Hepatocyte (in vitro differentiated cells): ENCODE measurements at regions not wholly inside any gene's neighbourhood (a gene's known extent, or its start where the extent isn't known, plus 50 kb on each side); places are given as distances from the start of the nearest gene placed in this dataset.

Source experiments
- DNase-seq: peaks from one replicate; pipeline ENCODE4 v3.0.0-alpha.2; 2016; ENCODE audit warnings: low spot score
- H2AFZ ChIP-seq: fragments of 200-600 bp; sonication (generic); 2 replicates; pipeline ENCODE4 v1.6.0; 2016; ENCODE audit warnings: antibody characterized with exemption, mild to moderate bottlenecking
- H3K27ac ChIP-seq: fragments of 200-600 bp; sonication (generic); 2 replicates; pipeline ENCODE4 v1.5.1; 2016; ENCODE audit warnings: mild to moderate bottlenecking
- H3K27me3 ChIP-seq: fragments of 200-600 bp; sonication (generic); 2 replicates; pipeline ENCODE4 v1.6.1; 2016
- H3K36me3 ChIP-seq: fragments of 200-600 bp; sonication (generic); replicated peaks from 2 replicates; pipeline ENCODE4 v1.5.1; 2016; ENCODE audit warnings: low read depth; ENCODE audit not compliant: insufficient read depth
- H3K4me1 ChIP-seq: fragments of 200-600 bp; sonication (generic); 2 replicates; pipeline ENCODE4 v1.5.1; 2016; ENCODE audit warnings: mild to moderate bottlenecking, moderate library complexity; ENCODE audit not compliant: insufficient read depth
- H3K4me2 ChIP-seq: fragments of 200-600 bp; sonication (generic); 2 replicates; pipeline ENCODE4 v1.6.0; 2016
- H3K4me3 ChIP-seq: fragments of 200-600 bp; sonication (generic); 2 replicates; pipeline ENCODE4 v1.5.1; 2016; ENCODE audit warnings: mild to moderate bottlenecking
- H3K79me2 ChIP-seq: fragments of 200-600 bp; sonication (generic); 2 replicates; pipeline ENCODE4 v1.6.0; 2017; ENCODE audit warnings: mild to moderate bottlenecking
- H3K9me2 ChIP-seq: fragments of 200-600 bp; sonication (generic); replicated peaks from 2 replicates; pipeline ENCODE4 v1.6.0; 2017; ENCODE audit warnings: mild to moderate bottlenecking; ENCODE audit not compliant: insufficient read depth
- H3K9me3 ChIP-seq: fragments of 200-600 bp; sonication (generic); 2 replicates; pipeline ENCODE4 v1.5.1; 2016; ENCODE audit warnings: low read depth, mild to moderate bottlenecking
- H4K20me1 ChIP-seq: fragments of 200-600 bp; sonication (generic); 2 replicates; pipeline ENCODE4 v1.6.0; 2016; ENCODE audit warnings: mild to moderate bottlenecking; ENCODE audit not compliant: insufficient read depth, poor library complexity, severe bottlenecking
- EZH2 ChIP-seq: fragments of 200-600 bp; sonication (generic); IDR thresholded peaks from 2 replicates; pipeline ENCODE4 v1.6.1; 2016; ENCODE audit warnings: antibody characterized with exemption, mild to moderate bottlenecking, borderline replicate concordance
- EZH2phosphoT487 ChIP-seq: fragments of 200-600 bp; sonication (generic); IDR thresholded peaks from one replicate; pipeline ENCODE4 v1.6.1; 2018; ENCODE audit warnings: antibody characterized with exemption, mild to moderate bottlenecking, low read depth, moderate library complexity; ENCODE audit not compliant: unreplicated experiment, severe bottlenecking
- WGBS: methylation state at CpG from one replicate; pipeline ENCODE4 v1.1.6; 2016; ENCODE audit warnings: low lambda C conversion rate; ENCODE audit errors: missing lambda C conversion rate; 5-methylcytosine and 5-hydroxymethylcytosine counted together
- TF ChIP-seq, protein P1 (sequence below): fragments of 200-600 bp; sonication (generic); IDR thresholded peaks from 2 replicates; pipeline ENCODE4 v1.5.1; 2016; ENCODE audit warnings: antibody characterized with exemption, mild to moderate bottlenecking; ENCODE audit not compliant: poor library complexity

DNA sequence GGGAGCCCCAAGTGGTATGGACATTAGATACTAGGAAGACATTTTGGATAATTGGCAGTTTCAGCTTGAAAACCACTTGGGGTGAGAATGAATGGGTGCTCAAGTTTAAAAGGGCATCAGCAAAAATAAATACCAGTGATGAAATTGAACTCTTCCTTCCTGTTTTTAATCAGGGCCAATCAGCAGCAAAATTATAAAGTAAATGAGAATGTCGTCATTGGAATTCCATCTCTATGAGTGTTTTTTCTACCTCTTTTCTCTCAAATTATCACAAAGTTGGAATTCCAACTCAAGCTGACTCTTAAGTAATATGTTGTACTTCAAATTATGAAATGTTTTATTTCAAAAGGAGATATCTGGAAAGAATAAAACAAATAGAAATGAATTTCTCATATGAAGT is 730.6 kb downstream of the METTL15 start:
- H3K9me2 ChIP-seq: no peaks in the 10 kb centered on the region
- no peak for DNase-seq
- no peaks in the 10 kb centered on the region for H4K20me1 ChIP-seq
- H3K4me1 ChIP-seq: peaks cover 6% of the 10 kb centered on the region
- H2AFZ ChIP-seq: no peak overlapping the region
- H3K79me2 ChIP-seq: no peaks in the 10 kb centered on the region
- no peak overlapping the region for H3K4me2 ChIP-seq
- WGBS: 74% methylated on average over 1 of the region's 1 CpG
- H3K27ac ChIP-seq: no peak overlapping the region
- no peak for TF ChIP-seq EZH2
- TF ChIP-seq EZH2phosphoT487: no peak
- TF ChIP-seq, protein P1, sequence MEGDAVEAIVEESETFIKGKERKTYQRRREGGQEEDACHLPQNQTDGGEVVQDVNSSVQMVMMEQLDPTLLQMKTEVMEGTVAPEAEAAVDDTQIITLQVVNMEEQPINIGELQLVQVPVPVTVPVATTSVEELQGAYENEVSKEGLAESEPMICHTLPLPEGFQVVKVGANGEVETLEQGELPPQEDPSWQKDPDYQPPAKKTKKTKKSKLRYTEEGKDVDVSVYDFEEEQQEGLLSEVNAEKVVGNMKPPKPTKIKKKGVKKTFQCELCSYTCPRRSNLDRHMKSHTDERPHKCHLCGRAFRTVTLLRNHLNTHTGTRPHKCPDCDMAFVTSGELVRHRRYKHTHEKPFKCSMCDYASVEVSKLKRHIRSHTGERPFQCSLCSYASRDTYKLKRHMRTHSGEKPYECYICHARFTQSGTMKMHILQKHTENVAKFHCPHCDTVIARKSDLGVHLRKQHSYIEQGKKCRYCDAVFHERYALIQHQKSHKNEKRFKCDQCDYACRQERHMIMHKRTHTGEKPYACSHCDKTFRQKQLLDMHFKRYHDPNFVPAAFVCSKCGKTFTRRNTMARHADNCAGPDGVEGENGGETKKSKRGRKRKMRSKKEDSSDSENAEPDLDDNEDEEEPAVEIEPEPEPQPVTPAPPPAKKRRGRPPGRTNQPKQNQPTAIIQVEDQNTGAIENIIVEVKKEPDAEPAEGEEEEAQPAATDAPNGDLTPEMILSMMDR: no peak
- H3K27me3 ChIP-seq: no peaks in the 10 kb centered on the region
- no peaks in the 10 kb centered on the region for H3K9me3 ChIP-seq
- H3K36me3 ChIP-seq: no peaks in the 10 kb centered on the region
- no peak overlapping the region for H3K4me3 ChIP-seq

DNA sequence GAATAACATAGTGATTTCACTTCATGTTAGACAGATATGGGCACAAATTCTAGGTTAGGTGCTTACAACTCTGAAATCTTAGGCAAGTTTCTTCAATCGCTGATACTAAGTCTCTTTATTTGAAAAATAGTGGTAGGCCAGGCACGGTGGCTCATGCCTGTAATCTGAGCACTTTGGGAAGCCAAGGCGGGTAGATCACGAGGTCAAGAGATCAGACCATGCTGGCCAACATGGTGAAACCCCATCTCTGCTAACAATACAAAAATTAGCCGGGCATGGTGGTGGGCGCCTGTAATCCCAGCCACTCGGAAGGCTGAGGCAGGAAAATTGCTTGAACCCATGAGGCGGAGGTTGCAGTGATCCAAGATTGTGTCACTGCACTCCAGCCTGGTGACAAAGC is 729.4 kb downstream of the METTL15 start:
- H4K20me1 ChIP-seq: no peaks in the 10 kb centered on the region
- H3K27ac ChIP-seq: peak overlapping the region; percentile 60
- H3K27me3 ChIP-seq: no peaks in the 10 kb centered on the region
- DNase-seq: no peak
- no peak overlapping the region for H3K4me2 ChIP-seq
- H3K9me2 ChIP-seq: no peaks in the 10 kb centered on the region
- no peak overlapping the region for H2AFZ ChIP-seq
- H3K4me1 ChIP-seq: peaks cover 6% of the 10 kb centered on the region
- TF ChIP-seq, protein P1: no peak
- no peak for TF ChIP-seq EZH2
- TF ChIP-seq EZH2phosphoT487: no peak
- WGBS: 85% methylated on average over 8 of the region's 8 CpGs
- H3K79me2 ChIP-seq: no peaks in the 10 kb centered on the region
- H3K4me3 ChIP-seq: no peak overlapping the region
- H3K36me3 ChIP-seq: no peaks in the 10 kb centered on the region
- H3K9me3 ChIP-seq: no peaks in the 10 kb centered on the region

- WGBS: 40% methylated on average over 4 of the region's 4 CpGs
- Histone ChIP-seq H3K27me3 (no peaks in the 10 kb centered on the region), H2AFZ (peak overlapping the region; percentile 38), H3K4me3 (no peak overlapping the region), H3K79me2 (no peaks in the 10 kb centered on the region), H3K9me2 (no peaks in the 10 kb centered on the region), H4K20me1 (no peaks in the 10 kb centered on the region), H3K27ac (peak overlapping the region; percentile 60), H3K4me1 (peaks cover 6% of the 10 kb centered on the region), H3K4me2 (peak overlapping the region; percentile 6), H3K9me3 (no peaks in the 10 kb centered on the region), H3K36me3 (no peaks in the 10 kb centered on the region)
- peak; percentile 45 for DNase-seq
- no peak for TF ChIP-seq EZH2phosphoT487
- TF ChIP-seq, protein P1: no peak
- TF ChIP-seq EZH2: no peak
Measured at GRCh38 chr11:28836285-28837081, 728.3 kb downstream of the METTL15 start.
